ENCODE measurements at regions not wholly inside any gene's neighbourhood (a gene's known extent, or its start where the extent isn't known, plus 50 kb on each side); places are given as distances from the start of the nearest gene placed in this dataset.

- H3K27me3 ChIP-seq (ENCODE audit: insufficient read depth) = no peaks in the 10 kb centered on the region
- H3K4me3 ChIP-seq (ENCODE audit: low read depth in 2 of 2, low read length in 1 of 2) = no peak overlapping the region
- H3K36me3 ChIP-seq (replicated peaks in 1 of 2; ENCODE audit: control insufficient read depth in 1 of 2, insufficient read depth in 2 of 2, low read length in 1 of 2) = no peaks in the 10 kb centered on the region
- DNase-seq = no peak
- TF ChIP-seq POLR2AphosphoS5 (IDR thresholded peaks at IDR 0.05; ENCODE audit: low read depth, low read length) (no peak), RAD21 (IDR thresholded peaks at IDR 0.05; ENCODE audit: low read length) (no peak), TCF12 (IDR thresholded peaks at IDR 0.05) (no peak), ELF1 (IDR thresholded peaks at IDR 0.05) (no peak), CTCF (IDR thresholded peaks at IDR 0.05) (no peak), TAF1 (IDR thresholded peaks at IDR 0.05; ENCODE audit: borderline replicate concordance, low read depth, low read length) (no peak), RFX5 (IDR thresholded peaks at IDR 0.05; ENCODE audit: low read length) (no peak)
- no peak overlapping the region for H3K9ac ChIP-seq
- H3K4me1 ChIP-seq (ENCODE audit: control insufficient read depth in 1 of 2, insufficient read depth in 2 of 2, low read depth in 1 of 2, low read length in 1 of 2) = no peaks in the 10 kb centered on the region
- H4K20me1 ChIP-seq (ENCODE audit: insufficient read depth) = no peaks in the 10 kb centered on the region
- ChIA-PET POLR2A (no interaction called here), CTCF (interaction anchor here (1.0 to 2.2 kb wide), 3 partner anchors 22 to 311 kb away, joined by 4 to 6 read pairs (median 5); no protein-coding TSS in a partner anchor)
- no peaks in the 10 kb centered on the region for H3K9me3 ChIP-seq
- no peaks in the 10 kb centered on the region for H3K9me2 ChIP-seq
- no peaks in the 10 kb centered on the region for H3K79me2 ChIP-seq (ENCODE audit: insufficient read depth)
- H3F3A ChIP-seq (replicated peaks; ENCODE audit: insufficient read depth) = no peaks in the 10 kb centered on the region
- no peak overlapping the region for H3K4me2 ChIP-seq
- H2AFZ ChIP-seq (ENCODE audit: low read depth) = no peak overlapping the region
- H3K27ac ChIP-seq (ENCODE audit: low read depth in 2 of 2, low read length in 1 of 2) = no peak overlapping the region
Observed at GRCh38 chr6:55981660-55982059, 106.3 kb upstream of the BMP5 start.

- no peaks in the 10 kb centered on the region for H3F3A ChIP-seq (replicated peaks; ENCODE audit: insufficient read depth)
- H3K9me3 ChIP-seq = no peaks in the 10 kb centered on the region
- H2AFZ ChIP-seq (ENCODE audit: low read depth) = no peak overlapping the region
- no peaks in the 10 kb centered on the region for H4K20me1 ChIP-seq (ENCODE audit: insufficient read depth)
- TF ChIP-seq ELF1 (IDR thresholded peaks at IDR 0.05) = no peak
- TF ChIP-seq TEAD4 (IDR thresholded peaks at IDR 0.05; ENCODE audit: borderline replicate concordance, insufficient read depth) = no peak
- no peak for TF ChIP-seq RXRA (IDR thresholded peaks at IDR 0.05; ENCODE audit: borderline replicate concordance, low read depth)
- no peak for TF ChIP-seq USF1 (IDR thresholded peaks at IDR 0.05; ENCODE audit: borderline replicate concordance, low read depth)
- TF ChIP-seq CHD2 (IDR thresholded peaks at IDR 0.05; ENCODE audit: low read length, partially characterized antibody) = no peak
- TF ChIP-seq MAX (IDR thresholded peaks at IDR 0.05; ENCODE audit: low read depth) = no peak
- TF ChIP-seq, protein P1, sequence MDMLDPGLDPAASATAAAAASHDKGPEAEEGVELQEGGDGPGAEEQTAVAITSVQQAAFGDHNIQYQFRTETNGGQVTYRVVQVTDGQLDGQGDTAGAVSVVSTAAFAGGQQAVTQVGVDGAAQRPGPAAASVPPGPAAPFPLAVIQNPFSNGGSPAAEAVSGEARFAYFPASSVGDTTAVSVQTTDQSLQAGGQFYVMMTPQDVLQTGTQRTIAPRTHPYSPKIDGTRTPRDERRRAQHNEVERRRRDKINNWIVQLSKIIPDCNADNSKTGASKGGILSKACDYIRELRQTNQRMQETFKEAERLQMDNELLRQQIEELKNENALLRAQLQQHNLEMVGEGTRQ (IDR thresholded peaks at IDR 0.05; ENCODE audit: borderline replicate concordance, low read depth, low read length) = no peak
- TF ChIP-seq CTCF (IDR thresholded peaks at IDR 0.05) = peak; percentile 61
- no peak for TF ChIP-seq MXI1 (IDR thresholded peaks at IDR 0.05; ENCODE audit: low read depth, low read length)
- no peak for TF ChIP-seq POLR2AphosphoS5 (IDR thresholded peaks at IDR 0.05; ENCODE audit: low read depth, low read length)
- peak; percentile 74 for TF ChIP-seq SMC3 (IDR thresholded peaks at IDR 0.05; ENCODE audit: low read depth, low read length)
- TF ChIP-seq JUND (IDR thresholded peaks at IDR 0.05) = no peak
- TF ChIP-seq TCF12 (IDR thresholded peaks at IDR 0.05) = no peak
- TF ChIP-seq NRF1 (IDR thresholded peaks at IDR 0.05; ENCODE audit: low read depth, low read length) = no peak
- TF ChIP-seq PBX3 (IDR thresholded peaks at IDR 0.05) = no peak
- TF ChIP-seq RAD21 (IDR thresholded peaks at IDR 0.05; ENCODE audit: low read length) = peak; percentile 77
- TF ChIP-seq MEF2A (IDR thresholded peaks at IDR 0.05; ENCODE audit: borderline replicate concordance, low read depth) = no peak
- TF ChIP-seq RFX5 (IDR thresholded peaks at IDR 0.05; ENCODE audit: low read length) = no peak
- H3K36me3 ChIP-seq (replicated peaks in 1 of 2; ENCODE audit: control insufficient read depth in 1 of 2, insufficient read depth in 2 of 2, low read length in 1 of 2) = no peaks in the 10 kb centered on the region
- no peak overlapping the region for H3K4me2 ChIP-seq
- no peak overlapping the region for H3K9ac ChIP-seq
- POLR2A ChIA-PET = no interaction called here
- DNase-seq = peak; percentile 29
- no peak overlapping the region for H3K27ac ChIP-seq (ENCODE audit: low read depth in 2 of 2, low read length in 1 of 2)
- peak overlapping the region in 1 of 2 experiments; percentile 55; a peak in 1 of 4 replicates for H3K4me3 ChIP-seq (ENCODE audit: low read depth in 2 of 2, low read length in 1 of 2)
- CTCF ChIA-PET = interaction anchor here (1.0 kb wide), 3 partner anchors 311 to 704 kb away, joined by 3 to 5 read pairs (median 4); no protein-coding TSS in a partner anchor
- no peaks in the 10 kb centered on the region for H3K4me1 ChIP-seq (ENCODE audit: control insufficient read depth in 1 of 2, insufficient read depth in 2 of 2, low read depth in 1 of 2, low read length in 1 of 2)
- H3K9me2 ChIP-seq = no peaks in the 10 kb centered on the region
- no peaks in the 10 kb centered on the region for H3K27me3 ChIP-seq (ENCODE audit: insufficient read depth)
- WGBS (ENCODE audit: low lambda C conversion rate) = 0% methylated on average over 1 of the region's 1 CpG
- H3K79me2 ChIP-seq (ENCODE audit: insufficient read depth) = no peaks in the 10 kb centered on the region
Observed at GRCh38 chr6:55980627-55981211, 105.3 kb upstream of the BMP5 start.
